ENCODE measurements at regions not wholly inside any gene's neighbourhood (a gene's known extent, or its start where the extent isn't known, plus 50 kb on each side); places are given as distances from the start of the nearest gene placed in this dataset.

GRCh38 chr2:114108249-114108648, 218.4 kb downstream of the ACTR3 start (continued):
- no peak for TF ChIP-seq BHLHE40 (IDR thresholded peaks at IDR 0.05; ENCODE audit: low read depth, low read length)
- TF ChIP-seq TFCP2L1 (CRISPR knock-in tag; IDR thresholded peaks at IDR 0.05): no peak
- no peak for TF ChIP-seq CEBPB (IDR thresholded peaks at IDR 0.05)

DNA sequence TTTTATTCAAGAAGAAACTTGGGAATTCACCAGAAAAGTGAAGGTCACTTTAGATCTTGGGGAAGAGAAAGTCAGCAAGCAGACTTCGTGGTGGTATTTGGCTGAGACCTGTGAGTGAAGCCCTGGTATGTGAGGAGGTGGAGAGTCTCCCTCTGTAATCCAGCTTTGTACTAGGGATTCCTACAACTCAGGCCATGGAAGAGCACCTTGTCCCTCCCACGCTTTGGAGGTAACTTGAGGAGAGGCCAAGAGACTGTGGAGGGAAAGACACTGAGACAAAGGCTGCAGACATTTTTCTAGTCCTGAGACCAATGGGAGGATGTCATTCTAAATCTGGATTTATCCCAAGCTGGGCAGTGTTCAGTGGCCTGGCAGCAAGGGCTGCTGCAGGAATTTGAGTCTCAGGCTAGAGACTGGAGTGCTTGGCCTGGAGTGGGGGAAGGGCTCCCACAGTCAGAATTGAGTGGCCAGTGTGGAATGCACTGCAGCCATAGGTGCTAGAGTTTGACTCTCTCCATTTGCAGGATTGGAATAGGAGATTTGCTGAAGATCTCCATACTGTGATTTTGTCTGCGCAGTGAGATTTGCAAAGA, 219.0 kb downstream of the ACTR3 start:
- ATAC-seq (no peak), FAIRE-seq (no peak), DNase-seq (ENCODE audit: low read depth in 1 of 2, low spot score in 1 of 2) (no peak)
- ChIA-PET POLR2A (no interaction called here), CTCF (no interaction called here)
- H3K4me2 ChIP-seq: no peak overlapping the region
- WGBS (ENCODE audit: missing lambda C conversion rate): 24% methylated on average over 3 of the region's 3 CpGs
- TF ChIP-seq CTCF (IDR thresholded peaks at IDR 0.05) (no peak), TP53 (CRISPR knock-in tag; IDR thresholded peaks at IDR 0.05) (no peak), TFCP2L1 (CRISPR knock-in tag; IDR thresholded peaks at IDR 0.05) (no peak), ZSCAN20 (CRISPR knock-in tag; IDR thresholded peaks at IDR 0.05) (no peak), MAX (IDR thresholded peaks at IDR 0.05) (no peak)
- TF ChIP-seq, protein P1, sequence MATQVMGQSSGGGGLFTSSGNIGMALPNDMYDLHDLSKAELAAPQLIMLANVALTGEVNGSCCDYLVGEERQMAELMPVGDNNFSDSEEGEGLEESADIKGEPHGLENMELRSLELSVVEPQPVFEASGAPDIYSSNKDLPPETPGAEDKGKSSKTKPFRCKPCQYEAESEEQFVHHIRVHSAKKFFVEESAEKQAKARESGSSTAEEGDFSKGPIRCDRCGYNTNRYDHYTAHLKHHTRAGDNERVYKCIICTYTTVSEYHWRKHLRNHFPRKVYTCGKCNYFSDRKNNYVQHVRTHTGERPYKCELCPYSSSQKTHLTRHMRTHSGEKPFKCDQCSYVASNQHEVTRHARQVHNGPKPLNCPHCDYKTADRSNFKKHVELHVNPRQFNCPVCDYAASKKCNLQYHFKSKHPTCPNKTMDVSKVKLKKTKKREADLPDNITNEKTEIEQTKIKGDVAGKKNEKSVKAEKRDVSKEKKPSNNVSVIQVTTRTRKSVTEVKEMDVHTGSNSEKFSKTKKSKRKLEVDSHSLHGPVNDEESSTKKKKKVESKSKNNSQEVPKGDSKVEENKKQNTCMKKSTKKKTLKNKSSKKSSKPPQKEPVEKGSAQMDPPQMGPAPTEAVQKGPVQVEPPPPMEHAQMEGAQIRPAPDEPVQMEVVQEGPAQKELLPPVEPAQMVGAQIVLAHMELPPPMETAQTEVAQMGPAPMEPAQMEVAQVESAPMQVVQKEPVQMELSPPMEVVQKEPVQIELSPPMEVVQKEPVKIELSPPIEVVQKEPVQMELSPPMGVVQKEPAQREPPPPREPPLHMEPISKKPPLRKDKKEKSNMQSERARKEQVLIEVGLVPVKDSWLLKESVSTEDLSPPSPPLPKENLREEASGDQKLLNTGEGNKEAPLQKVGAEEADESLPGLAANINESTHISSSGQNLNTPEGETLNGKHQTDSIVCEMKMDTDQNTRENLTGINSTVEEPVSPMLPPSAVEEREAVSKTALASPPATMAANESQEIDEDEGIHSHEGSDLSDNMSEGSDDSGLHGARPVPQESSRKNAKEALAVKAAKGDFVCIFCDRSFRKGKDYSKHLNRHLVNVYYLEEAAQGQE (IDR thresholded peaks at IDR 0.05): no peak
- H3K4me3 ChIP-seq: no peak overlapping the region
- H3K27ac ChIP-seq: no peak overlapping the region
- no peaks in the 10 kb centered on the region for H3K9me3 ChIP-seq
- H3K4me1 ChIP-seq: no peaks in the 10 kb centered on the region

DNA sequence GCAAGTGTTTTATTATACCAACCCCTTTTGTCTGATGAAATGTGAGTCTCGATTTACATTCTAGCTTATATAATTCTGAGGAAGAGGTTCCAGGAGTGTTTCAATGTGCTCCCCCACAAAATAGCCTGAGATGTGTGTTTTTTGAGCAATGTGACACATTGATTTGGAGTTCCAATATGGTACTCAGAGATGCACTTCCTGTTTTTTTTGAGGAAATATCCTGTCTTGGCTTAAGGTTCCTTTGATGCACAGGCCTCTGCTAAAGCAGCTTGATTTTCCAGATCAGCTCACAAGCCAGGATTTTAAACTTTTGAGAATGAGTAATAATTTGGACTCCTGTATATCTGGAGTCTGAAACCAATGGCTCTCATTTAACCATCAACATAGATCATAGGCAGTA, 221.4 kb downstream of the ACTR3 start:
- Histone ChIP-seq H3K4me1 (no peaks in the 10 kb centered on the region), H3K4me2 (no peak overlapping the region), H3K4me3 (no peak overlapping the region), H3K9me3 (no peaks in the 10 kb centered on the region), H3K27ac (no peak overlapping the region)
- no peak for FAIRE-seq
- POLR2A ChIA-PET: no interaction called here
- CTCF ChIA-PET: no interaction called here
- DNase-seq (ENCODE audit: low read depth in 1 of 2, low spot score in 1 of 2): no peak
- no peak for ATAC-seq
- WGBS (ENCODE audit: missing lambda C conversion rate): 0% methylated on average over 1 of the region's 1 CpG
- TF ChIP-seq MAFK (IDR thresholded peaks at IDR 0.05; ENCODE audit: partially characterized antibody) (no peak), USF2 (IDR thresholded peaks at IDR 0.05) (no peak), NPAS2 (CRISPR knock-in tag; IDR thresholded peaks at IDR 0.05; ENCODE audit: borderline replicate concordance) (no peak), FOSB (CRISPR knock-in tag; IDR thresholded peaks at IDR 0.05) (no peak), RNF2 (IDR thresholded peaks at IDR 0.05; ENCODE audit: borderline replicate concordance, low read depth) (no peak), MYC (IDR thresholded peaks at IDR 0.05; ENCODE audit: borderline replicate concordance, low read length) (no peak), SMC3 (IDR thresholded peaks at IDR 0.05) (no peak), HDAC2 (IDR thresholded peaks at IDR 0.05) (no peak), HOXA7 (CRISPR knock-in tag; IDR thresholded peaks at IDR 0.05) (no peak), TFCP2L1 (CRISPR knock-in tag; IDR thresholded peaks at IDR 0.05) (no peak), KDM1A (IDR thresholded peaks at IDR 0.05; ENCODE audit: low read depth) (no peak), CBX8 (IDR thresholded peaks at IDR 0.05) (no peak), ZC3H11A (IDR thresholded peaks at IDR 0.05) (no peak), BCL3 (IDR thresholded peaks at IDR 0.05) (no peak), BHLHE40 (IDR thresholded peaks at IDR 0.05; ENCODE audit: low read depth, low read length) (no peak), HOXB5 (CRISPR knock-in tag; IDR thresholded peaks at IDR 0.05) (no peak)
- TF ChIP-seq, protein P2, sequence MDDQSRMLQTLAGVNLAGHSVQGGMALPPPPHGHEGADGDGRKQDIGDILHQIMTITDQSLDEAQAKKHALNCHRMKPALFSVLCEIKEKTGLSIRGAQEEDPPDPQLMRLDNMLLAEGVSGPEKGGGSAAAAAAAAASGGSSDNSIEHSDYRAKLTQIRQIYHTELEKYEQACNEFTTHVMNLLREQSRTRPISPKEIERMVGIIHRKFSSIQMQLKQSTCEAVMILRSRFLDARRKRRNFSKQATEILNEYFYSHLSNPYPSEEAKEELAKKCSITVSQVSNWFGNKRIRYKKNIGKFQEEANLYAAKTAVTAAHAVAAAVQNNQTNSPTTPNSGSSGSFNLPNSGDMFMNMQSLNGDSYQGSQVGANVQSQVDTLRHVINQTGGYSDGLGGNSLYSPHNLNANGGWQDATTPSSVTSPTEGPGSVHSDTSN (IDR thresholded peaks at IDR 0.05): no peak

All from A549 (cell line).